Duodenal mucosa (tissue), 2 donors: ENCODE measurements at regions not wholly inside any gene's neighbourhood (a gene's known extent, or its start where the extent isn't known, plus 50 kb on each side); places are given as distances from the start of the nearest gene placed in this dataset.
"Not testable (repeated sequence)": the region's sequence is repeated elsewhere in the genome, so short reads cannot be mapped to it uniquely, and the experiment has no call there.

Experiments used
- H3K27ac ChIP-seq: one replicate; pipeline ENCODE4 v1.7.0; 2013; ENCODE audit warnings: low read depth, low read length
- H3K27me3 ChIP-seq, 2 donors: one replicate each; pipeline ENCODE4 v1.7.0; 2013; ENCODE audit warnings: low read length in 2 of 2, control low read depth in 1 of 2; ENCODE audit not compliant: insufficient read depth in 2 of 2, control insufficient read depth in 1 of 2
- H3K36me3 ChIP-seq, 2 donors: one replicate each; pipeline ENCODE4 v1.7.0; 2013; ENCODE audit warnings: low read length in 2 of 2, control low read depth in 1 of 2; ENCODE audit not compliant: insufficient read depth in 2 of 2, control insufficient read depth in 1 of 2
- H3K4me1 ChIP-seq, 2 donors: one replicate each; pipeline ENCODE4 v1.7.0; 2013; ENCODE audit warnings: low read length in 2 of 2, control low read depth in 1 of 2; ENCODE audit not compliant: insufficient read depth in 2 of 2, control insufficient read depth in 1 of 2
- H3K4me3 ChIP-seq, 2 donors: one replicate each; pipeline ENCODE4 v1.7.0; 2013; ENCODE audit warnings: low read length in 2 of 2, low read depth in 1 of 2
- H3K9ac ChIP-seq, 2 donors: one replicate each; pipeline ENCODE4 v1.7.0; 2013; ENCODE audit warnings: low read length in 2 of 2, low read depth in 1 of 2
- H3K9me3 ChIP-seq, 2 donors: one replicate each; pipeline ENCODE4 v1.7.0; 2013; ENCODE audit warnings: low read length in 2 of 2, control low read depth in 1 of 2; ENCODE audit not compliant: control insufficient read depth in 1 of 2

DNA sequence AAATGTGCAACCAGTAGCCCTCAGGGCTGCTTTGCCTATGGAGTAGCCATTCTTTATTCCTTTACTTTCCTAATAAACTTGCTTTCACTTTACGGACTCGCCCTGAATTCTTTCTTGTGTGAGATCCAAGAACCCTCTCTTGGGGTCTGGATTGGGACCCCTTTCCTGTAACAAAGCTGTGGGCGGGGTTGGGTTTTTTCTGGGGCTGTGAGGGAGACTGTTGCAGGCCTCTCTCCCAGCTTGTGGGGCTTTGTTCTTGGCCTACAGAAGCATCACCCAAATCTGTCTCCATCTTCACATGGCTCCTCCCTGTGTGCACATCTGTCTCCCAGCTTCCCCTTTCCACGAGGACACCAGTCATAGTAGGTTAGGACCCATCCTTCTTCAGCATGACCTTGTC is 154.5 kb downstream of the LPIN1 start:
- not testable (repeated sequence) for H3K4me3 ChIP-seq, H3K27me3 ChIP-seq, H3K36me3 ChIP-seq, H3K4me1 ChIP-seq, H3K9me3 ChIP-seq, H3K27ac ChIP-seq, H3K9ac ChIP-seq

DNA sequence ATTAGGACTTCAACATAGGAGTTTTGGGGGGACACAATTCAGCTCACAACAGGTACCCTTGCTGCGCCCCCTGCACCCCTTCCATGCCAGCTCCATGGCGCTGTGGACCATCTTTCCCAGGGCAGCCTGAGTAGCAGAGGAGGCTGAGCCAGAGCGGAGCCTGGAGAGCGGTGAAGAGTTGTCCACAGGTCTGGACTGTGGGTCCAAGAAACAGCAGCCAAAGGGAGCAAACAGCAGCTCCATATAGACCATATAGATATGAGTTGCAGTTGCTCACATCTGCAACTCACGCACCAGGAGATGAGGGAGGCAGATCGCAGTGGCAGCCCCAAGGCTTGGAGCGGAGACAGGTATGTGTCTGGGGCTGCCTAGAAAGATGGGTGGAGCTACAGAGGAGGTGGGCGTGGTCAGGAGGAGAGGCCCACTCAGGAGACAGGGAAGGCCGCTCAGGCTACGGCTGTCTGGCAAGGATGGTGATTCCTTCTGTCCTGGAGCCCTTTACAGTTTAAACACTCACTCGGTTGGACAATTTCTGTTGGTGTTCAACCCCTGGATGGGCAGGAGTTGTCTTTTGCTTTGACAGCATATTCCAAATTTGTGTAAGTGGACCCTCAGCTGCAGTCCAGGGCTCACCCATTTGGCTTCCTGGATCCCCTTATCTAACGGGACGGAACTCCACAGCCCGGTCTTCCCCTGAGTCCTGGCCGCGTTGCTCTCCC is 155.1 kb downstream of the LPIN1 start:
- Histone ChIP-seq H3K9ac (no peak overlapping the region), H3K27me3 (no peaks in the 10 kb centered on the region), H3K4me3 (no peak overlapping the region), H3K27ac (no peak overlapping the region), H3K36me3 (no peaks in the 10 kb centered on the region), H3K9me3 (no peaks in the 10 kb centered on the region), H3K4me1 (no peaks in the 10 kb centered on the region)

DNA sequence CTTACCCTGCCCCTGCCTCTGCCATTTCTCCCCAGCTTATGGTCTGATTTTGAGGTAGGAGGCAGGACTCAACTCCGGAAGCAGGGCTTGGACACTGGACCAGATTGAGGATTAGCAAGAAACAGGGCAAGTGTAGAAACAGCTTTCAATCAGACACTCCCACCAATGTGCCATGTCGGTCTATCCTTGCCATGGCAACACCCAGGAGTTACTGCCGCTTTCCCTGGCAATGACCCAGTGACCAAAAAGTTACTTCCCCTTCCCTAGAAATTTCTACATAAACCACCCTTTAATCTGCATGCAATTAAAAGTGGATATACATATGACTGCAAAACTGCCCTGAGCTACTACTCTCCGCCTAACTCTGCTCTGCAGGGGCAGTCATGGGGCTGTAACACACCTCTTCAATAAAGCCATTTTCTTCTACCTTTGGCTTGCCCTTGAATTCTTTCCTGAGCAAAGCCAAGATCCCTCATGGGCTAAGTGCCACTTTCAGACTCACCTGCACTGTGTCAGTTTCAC is 156.7 kb downstream of the LPIN1 start:
- no peak overlapping the region for H3K4me3 ChIP-seq
- H3K36me3 ChIP-seq: no peaks in the 10 kb centered on the region
- no peaks in the 10 kb centered on the region for H3K4me1 ChIP-seq
- H3K9me3 ChIP-seq: no peaks in the 10 kb centered on the region
- no peak overlapping the region for H3K27ac ChIP-seq
- H3K27me3 ChIP-seq: no peaks in the 10 kb centered on the region
- H3K9ac ChIP-seq: no peak overlapping the region

DNA sequence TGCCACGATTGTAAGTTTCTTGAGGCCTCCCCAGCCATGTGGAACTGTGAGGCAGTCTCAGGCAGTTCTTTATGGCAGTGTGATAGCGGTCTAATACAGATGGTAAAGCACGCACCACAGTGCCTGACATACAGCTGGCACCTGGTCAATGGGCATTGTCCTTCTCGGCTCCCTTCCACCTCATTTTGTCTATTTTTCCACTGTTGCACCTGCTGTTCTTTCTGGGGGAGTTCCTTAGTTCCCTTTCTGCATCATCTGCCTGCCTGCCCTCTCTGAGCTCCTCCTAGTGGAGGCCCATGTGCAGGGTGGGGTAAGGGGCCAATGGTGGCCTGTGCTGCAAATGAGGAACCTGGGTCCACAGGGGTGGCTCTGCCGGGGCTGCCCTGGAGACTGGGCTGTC is 157.6 kb downstream of the LPIN1 start:
- H3K27ac ChIP-seq: no peak overlapping the region
- no peaks in the 10 kb centered on the region for H3K27me3 ChIP-seq
- no peak overlapping the region for H3K9ac ChIP-seq
- no peaks in the 10 kb centered on the region for H3K36me3 ChIP-seq
- H3K9me3 ChIP-seq: no peaks in the 10 kb centered on the region
- H3K4me3 ChIP-seq: no peak overlapping the region
- H3K4me1 ChIP-seq: no peaks in the 10 kb centered on the region

DNA sequence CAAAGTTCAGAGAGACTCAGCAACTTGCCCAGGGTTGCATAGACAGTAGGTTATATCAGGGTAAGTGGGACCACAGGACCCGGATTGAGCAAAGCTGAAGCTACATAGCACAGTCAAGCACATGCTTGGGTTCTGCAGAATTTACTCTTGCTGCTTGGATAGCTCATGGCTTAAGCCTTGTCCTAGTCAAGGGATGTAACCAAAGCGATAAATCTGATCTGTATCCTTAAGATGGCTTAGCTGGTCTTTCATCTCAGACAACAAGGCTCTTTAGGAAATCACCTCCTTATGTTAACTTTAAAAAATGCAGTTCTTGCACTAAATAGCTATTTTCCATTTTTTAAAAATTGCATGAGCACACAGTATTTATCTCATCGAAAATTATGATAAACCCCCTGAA is 158.5 kb downstream of the LPIN1 start:
- Histone ChIP-seq H3K36me3 (no peaks in the 10 kb centered on the region), H3K27me3 (no peaks in the 10 kb centered on the region), H3K27ac (no peak overlapping the region), H3K9ac (no peak overlapping the region), H3K4me1 (no peaks in the 10 kb centered on the region), H3K9me3 (no peaks in the 10 kb centered on the region), H3K4me3 (no peak overlapping the region)

DNA sequence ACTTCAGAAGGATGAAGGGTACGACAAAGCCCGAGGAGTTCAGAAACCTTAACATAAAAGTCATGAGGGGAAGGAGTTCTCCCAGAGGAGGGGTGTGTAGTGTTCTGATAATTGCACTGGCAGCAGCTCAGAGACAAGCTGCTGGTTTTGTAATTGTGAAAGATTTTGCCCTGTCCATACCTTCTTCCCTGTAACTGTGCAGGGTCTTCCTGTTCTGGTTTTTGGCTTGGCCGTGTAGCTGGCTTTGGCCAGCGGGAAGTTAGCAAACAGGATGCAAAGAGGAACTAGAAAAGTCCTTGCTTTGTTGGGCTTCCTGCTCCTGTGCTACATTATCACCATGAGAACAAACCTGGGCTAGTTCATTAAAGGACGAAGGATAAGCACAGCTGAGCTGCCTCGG is 160.8 kb downstream of the LPIN1 start:
- no peaks in the 10 kb centered on the region for H3K36me3 ChIP-seq
- H3K9ac ChIP-seq: no peak overlapping the region
- H3K27me3 ChIP-seq: no peaks in the 10 kb centered on the region
- no peak overlapping the region for H3K27ac ChIP-seq
- no peaks in the 10 kb centered on the region for H3K9me3 ChIP-seq
- no peaks in the 10 kb centered on the region for H3K4me1 ChIP-seq
- no peak overlapping the region for H3K4me3 ChIP-seq

DNA sequence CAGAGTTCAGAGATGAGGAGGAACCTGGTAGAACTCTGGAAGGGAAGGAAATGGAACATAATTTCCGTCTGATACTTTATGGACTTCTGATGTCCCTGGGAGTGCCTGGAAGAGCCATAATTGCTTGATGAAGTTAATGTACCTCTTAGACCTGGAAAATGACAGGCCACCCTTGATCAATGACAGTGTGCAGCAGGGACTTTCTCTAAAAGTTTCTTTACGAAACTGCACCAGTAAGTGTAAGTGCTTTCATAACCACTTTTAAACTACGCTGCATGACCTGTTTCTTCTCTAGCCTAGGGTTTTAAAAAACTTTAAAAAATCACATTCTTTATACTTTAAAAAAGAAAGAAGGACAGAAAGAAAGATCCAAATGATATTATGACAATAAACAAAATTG is 164.5 kb downstream of the LPIN1 start:
- Histone ChIP-seq H3K9ac (no peak overlapping the region), H3K9me3 (no peaks in the 10 kb centered on the region), H3K36me3 (no peaks in the 10 kb centered on the region), H3K4me1 (no peaks in the 10 kb centered on the region), H3K27me3 (no peaks in the 10 kb centered on the region), H3K4me3 (no peak overlapping the region), H3K27ac (no peak overlapping the region)

DNA sequence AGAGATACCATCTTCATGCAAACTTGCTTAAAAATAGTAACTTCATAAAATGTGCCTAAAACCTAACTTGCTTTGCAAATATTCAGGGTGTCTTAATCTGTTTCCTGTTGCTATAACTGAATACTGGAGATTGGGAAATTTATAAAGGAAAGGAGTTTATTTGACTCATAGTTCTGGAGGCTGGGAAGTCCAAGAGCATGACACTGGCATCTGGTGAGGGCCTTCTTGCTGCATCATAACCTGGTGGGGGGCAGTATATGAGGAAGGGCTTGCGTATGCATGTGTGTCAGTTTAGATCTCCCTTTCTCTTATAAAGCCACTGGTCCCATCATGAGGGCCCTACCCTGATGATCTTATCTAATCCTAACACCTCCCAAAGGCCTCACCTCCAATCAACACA is 166.5 kb downstream of the LPIN1 start:
- Histone ChIP-seq H3K4me1 (no peaks in the 10 kb centered on the region), H3K9me3 (no peaks in the 10 kb centered on the region), H3K9ac (no peak overlapping the region), H3K27ac (no peak overlapping the region), H3K36me3 (no peaks in the 10 kb centered on the region), H3K27me3 (no peaks in the 10 kb centered on the region), H3K4me3 (no peak overlapping the region)

DNA sequence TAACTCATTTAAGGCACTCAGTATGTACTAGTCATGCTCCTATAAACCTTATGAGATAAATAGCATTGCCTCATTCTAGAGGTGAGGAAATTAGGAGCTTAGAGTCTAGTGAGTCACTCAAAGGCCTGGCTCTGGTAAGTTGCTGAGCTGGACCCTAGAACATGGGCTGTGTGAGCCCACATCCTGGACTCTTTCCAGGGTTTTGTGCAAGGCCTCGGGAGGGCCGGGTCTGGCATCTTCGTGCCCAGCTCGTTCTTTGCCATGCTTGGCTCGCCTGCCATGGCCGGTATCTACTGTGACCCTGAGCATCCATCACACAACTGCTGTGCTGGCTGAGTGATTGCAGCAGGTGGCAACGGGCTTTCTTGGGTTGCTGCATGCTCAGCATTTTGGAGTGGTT is 168.0 kb downstream of the LPIN1 start:
- H3K27ac ChIP-seq: no peak overlapping the region
- no peaks in the 10 kb centered on the region for H3K27me3 ChIP-seq

DNA sequence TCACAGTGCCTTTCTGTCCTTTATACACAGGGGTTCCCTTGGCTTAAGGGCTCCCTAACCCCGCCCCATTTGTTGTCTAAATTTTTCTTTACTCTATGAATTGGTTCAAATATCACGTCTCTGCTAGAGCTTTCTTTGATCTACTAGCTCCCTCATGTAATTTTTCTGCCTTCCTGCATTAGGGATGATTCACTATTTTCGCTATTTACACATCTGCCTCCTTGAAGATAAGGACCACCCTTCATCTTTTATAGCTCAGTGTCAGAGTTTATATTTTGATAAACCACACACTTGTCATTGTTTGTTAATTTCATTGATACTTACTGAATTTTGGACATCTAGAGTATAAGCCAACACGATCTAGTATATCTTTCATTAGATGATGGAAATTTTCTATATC is 169.2 kb downstream of the LPIN1 start:
- Histone ChIP-seq H3K4me3 (no peak overlapping the region), H3K4me1 (no peaks in the 10 kb centered on the region), H3K9me3 (no peaks in the 10 kb centered on the region), H3K27ac (no peak overlapping the region), H3K27me3 (no peaks in the 10 kb centered on the region), H3K9ac (no peak overlapping the region), H3K36me3 (no peaks in the 10 kb centered on the region)

More for the DNA sequence above, 168.0 kb downstream of the LPIN1 start:
- H3K4me3 ChIP-seq: no peak overlapping the region
- no peaks in the 10 kb centered on the region for H3K36me3 ChIP-seq
- no peaks in the 10 kb centered on the region for H3K4me1 ChIP-seq
- H3K9ac ChIP-seq: no peak overlapping the region
- H3K9me3 ChIP-seq: no peaks in the 10 kb centered on the region
